8988T (cell line): ENCODE measurements at regions not wholly inside any gene's neighbourhood (a gene's known extent, or its start where the extent isn't known, plus 50 kb on each side); places are given as distances from the start of the nearest gene placed in this dataset.
"Not testable (repeated sequence)": the region's sequence is repeated elsewhere in the genome, so short reads cannot be mapped to it uniquely, and the experiment has no call there.

Experiments
- DNase-seq: peaks from one replicate; pipeline ENCODE4 v3.0.0; 2011

- DNase-seq: no peak
These were observed 182.7 kb upstream of the E2F7 start for GRCh38 chr12:77248036-77248435.

GRCh38 chr12:77247542-77247941, 182.2 kb upstream of the E2F7 start:
- no peak for DNase-seq

GRCh38 chr12:77243345-77243744, 178.0 kb upstream of the E2F7 start:
- DNase-seq: no peak

GRCh38 chr12:77239617-77240016, 174.2 kb upstream of the E2F7 start:
- no peak for DNase-seq

GRCh38 chr12:77238335-77238734, 173.0 kb upstream of the E2F7 start:
- DNase-seq: no peak

- DNase-seq: no peak
These were observed 172.5 kb upstream of the E2F7 start for GRCh38 chr12:77237896-77238295.

- DNase-seq: no peak
These were observed 170.7 kb upstream of the E2F7 start for GRCh38 chr12:77236066-77236465.

GRCh38 chr12:77232045-77232444, 166.7 kb upstream of the E2F7 start:
- no peak for DNase-seq

GRCh38 chr12:77231501-77231918, 166.1 kb upstream of the E2F7 start:
- DNase-seq: no peak

DNA sequence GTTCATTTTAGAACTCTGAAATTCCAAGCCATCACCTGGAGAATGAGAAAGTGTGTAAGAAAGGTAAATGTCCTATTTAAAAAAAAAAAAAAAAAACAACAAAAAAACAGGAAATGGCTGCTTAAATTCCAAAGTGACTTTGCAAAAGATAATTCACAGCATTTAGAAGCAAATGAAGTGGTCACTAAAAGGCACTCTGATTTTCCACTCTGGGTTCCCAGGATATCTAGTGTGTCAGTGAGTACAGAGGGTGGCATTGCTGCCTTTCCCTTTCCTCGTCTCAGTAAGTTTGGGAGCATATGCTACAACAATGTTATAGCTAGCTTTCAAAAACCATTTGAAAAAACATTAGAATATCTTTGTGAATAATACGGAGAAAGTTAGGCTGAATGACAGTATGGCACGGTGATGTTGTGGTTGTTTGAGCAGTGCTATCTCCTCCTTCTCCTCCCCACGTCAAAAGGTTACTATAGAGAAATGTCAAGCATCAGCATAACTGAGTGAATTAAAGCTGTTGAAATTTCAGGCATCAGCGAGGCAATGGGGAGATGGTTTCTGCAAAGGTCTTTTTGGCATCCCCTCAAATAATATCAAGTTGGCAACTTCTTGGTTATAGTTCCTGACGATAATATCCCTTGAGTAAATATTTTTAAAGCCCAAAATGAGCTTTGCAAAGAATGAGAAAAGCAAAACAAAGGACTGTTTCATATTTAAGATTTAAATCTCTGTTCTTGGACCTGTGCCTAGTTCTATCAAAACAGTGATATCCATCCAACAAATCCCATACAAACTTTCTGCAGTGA, 164.5 kb upstream of the E2F7 start:
- no peak for DNase-seq

DNA sequence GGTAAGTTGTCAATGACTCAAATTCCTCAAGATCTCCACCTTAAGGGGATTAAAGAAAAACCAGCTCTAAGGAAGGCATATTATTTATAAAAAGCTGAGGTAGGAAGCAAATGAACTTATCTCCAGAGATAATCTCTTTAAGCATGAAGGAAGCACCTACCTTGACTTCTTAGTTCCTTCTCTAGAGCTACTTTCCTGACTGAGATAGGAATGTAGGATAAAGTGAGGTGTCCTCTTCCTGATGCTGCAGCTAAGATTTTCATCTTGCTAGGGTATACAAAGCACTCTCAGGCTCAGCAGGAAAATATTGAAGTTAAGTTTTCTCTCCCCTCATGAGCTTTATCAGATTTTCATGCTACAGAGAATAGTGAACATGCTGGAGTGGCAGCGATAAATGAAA, 163.0 kb upstream of the E2F7 start:
- no peak for DNase-seq

DNA sequence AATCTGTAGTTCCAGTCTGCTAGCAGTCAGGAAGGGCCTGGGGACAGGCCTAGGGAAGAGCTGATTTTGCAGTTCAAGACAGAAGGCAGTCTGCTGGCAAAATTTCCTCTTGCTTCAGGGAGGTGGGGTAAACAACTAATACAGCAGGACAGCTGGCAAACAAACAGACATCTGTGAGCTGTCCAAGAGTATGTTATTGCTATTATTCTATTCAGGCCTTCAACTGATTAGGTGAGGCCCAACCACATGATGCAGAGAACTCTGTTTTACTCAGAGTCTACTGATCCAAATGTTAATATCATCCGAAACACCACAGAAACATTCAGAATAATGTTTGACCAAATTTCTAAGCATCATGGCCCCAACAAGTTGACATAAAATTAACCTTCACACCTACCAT, 161.0 kb upstream of the E2F7 start:
- no peak for DNase-seq

GRCh38 chr12:77225373-77225772, 160.0 kb upstream of the E2F7 start:
- no peak for DNase-seq

GRCh38 chr12:77224346-77224745, 159.0 kb upstream of the E2F7 start:
- DNase-seq: no peak

DNA sequence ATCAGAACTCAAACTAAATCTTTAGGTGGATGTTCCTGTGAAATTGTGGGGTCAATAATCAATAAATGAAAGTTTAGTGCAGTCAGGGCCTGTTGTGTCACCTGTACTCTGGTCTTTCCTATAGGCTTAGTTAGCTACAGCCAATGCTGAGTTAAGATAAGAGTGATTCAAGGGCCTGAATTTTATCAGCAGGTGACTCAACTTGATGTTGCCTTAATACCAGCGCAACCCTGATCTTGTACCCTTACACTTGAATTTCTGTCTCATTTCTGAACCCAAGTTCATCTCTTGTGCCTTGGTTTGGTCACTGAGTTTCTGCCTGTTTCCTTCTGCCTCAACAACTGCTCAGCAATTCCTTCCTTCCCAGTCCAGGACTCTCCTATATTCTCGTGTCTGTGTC, 157.0 kb upstream of the E2F7 start:
- DNase-seq: no peak

GRCh38 chr12:77220586-77220985, 155.2 kb upstream of the E2F7 start:
- DNase-seq: no peak

DNA sequence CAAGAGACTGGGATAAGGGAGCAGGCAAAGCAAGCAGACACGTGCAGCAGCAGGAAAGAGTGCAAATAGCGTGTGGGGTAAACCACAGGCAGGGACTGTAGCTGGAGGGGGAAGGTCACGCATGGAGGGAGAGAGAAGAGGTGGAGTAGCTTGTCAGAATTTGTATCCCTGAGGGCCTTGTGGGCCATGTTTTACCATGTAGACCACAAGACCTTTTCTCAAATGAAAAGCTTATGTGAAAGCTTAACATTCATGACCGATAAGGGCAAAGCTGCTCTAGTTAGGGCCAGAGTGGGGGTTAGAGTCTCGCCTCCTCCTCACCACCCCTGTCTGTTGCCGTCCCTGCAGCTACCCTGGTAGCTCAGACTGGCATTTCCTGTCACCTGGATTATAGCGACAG, 152.9 kb upstream of the E2F7 start:
- DNase-seq: no peak

- not testable (repeated sequence) for DNase-seq
These were observed 150.8 kb upstream of the E2F7 start for GRCh38 chr12:77216136-77216535.

DNA sequence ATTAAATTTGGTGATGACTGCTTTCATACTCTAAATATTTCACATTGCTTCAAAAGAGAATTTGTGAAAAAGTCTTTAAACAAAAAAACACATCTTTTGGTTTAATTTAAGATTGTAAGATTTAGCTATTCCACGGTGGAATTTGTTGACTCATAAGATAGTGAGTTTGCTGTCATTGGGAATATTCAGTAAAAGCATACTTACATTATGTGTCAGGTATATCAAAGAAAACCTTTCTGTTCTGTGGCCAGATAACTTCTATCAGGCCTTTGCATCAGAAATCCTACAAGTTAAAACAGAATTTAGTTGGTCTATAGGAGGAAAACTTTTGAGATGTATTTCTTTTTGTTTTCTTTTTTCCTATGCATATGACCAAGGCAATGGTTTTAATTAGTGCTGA, 148.8 kb upstream of the E2F7 start:
- no peak for DNase-seq

- no peak for DNase-seq
These were observed 147.9 kb upstream of the E2F7 start for GRCh38 chr12:77213319-77213718.

- no peak for DNase-seq
These were observed 145.4 kb upstream of the E2F7 start for GRCh38 chr12:77210724-77211123.

DNA sequence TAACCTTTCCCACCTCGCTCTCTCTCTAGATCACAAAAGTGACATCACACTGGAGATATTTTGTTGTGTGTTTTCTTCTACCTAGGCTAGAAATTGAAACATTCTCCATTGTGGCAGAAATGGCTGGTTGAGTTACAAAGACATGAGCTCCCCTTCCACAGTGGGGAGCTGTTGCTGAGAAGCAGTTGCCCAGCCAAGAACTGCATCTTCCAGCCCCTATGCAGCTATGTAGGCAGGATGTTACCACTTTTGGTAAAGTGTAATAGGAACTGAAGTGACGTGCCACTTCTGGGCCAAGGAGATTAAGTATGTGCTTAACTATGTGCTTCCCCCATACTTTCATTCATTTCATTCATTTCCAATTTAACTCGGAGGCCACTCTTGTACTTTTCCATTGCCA, 138.7 kb upstream of the E2F7 start:
- no peak for DNase-seq

GRCh38 chr12:77202457-77203060, 137.2 kb upstream of the E2F7 start:
- no peak for DNase-seq

DNA sequence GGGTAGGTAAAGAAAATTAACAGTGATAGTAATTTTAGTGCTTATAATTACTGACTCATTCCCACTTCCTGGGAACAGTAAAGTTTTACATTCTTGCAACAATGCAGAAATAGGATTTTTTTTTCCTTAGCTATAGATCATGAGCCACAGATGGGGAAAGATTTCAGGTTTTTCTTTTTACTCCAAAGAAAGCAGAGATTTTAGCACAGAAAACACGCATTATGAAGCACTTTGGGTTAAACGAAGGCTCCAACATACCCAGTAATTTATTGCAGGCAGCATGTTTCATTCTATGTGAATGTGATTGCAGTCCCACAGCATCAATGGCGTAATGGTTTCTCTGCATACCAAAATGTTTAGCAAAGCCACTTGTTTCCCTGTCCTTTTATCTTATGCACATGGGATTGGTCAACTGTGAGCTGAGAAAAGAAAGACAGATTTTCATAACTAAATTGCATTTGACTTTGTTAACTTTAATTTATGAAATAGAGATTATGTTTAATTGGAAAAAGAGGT, 124.6 kb upstream of the E2F7 start:
- DNase-seq: no peak

- DNase-seq: no peak
These were observed 124.1 kb upstream of the E2F7 start for GRCh38 chr12:77189458-77189857.
